ENCODE measurements at regions not wholly inside any gene's neighbourhood (a gene's known extent, or its start where the extent isn't known, plus 50 kb on each side); places are given as distances from the start of the nearest gene placed in this dataset.

GRCh38 chr13:63578796-63579195, 2163.1 kb upstream of the PCDH20 start:
- TF ChIP-seq, protein P1, sequence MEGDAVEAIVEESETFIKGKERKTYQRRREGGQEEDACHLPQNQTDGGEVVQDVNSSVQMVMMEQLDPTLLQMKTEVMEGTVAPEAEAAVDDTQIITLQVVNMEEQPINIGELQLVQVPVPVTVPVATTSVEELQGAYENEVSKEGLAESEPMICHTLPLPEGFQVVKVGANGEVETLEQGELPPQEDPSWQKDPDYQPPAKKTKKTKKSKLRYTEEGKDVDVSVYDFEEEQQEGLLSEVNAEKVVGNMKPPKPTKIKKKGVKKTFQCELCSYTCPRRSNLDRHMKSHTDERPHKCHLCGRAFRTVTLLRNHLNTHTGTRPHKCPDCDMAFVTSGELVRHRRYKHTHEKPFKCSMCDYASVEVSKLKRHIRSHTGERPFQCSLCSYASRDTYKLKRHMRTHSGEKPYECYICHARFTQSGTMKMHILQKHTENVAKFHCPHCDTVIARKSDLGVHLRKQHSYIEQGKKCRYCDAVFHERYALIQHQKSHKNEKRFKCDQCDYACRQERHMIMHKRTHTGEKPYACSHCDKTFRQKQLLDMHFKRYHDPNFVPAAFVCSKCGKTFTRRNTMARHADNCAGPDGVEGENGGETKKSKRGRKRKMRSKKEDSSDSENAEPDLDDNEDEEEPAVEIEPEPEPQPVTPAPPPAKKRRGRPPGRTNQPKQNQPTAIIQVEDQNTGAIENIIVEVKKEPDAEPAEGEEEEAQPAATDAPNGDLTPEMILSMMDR (IDR thresholded peaks at IDR 0.05; ENCODE audit: insufficient read depth, low read length, poor library complexity, severe bottlenecking), result no peak
- no peak for TF ChIP-seq EZH2phosphoT487 (conservative IDR thresholded peaks at IDR 0.05; ENCODE audit: low read length)

Data from SU-DHL-6 (cell line).